NCI-H146 treated with DMSO at 0.1 percent for 48 hours (cell line): ENCODE measurements at regions not wholly inside any gene's neighbourhood (a gene's known extent, or its start where the extent isn't known, plus 50 kb on each side); places are given as distances from the start of the nearest gene placed in this dataset.

Experiments used
- DNase-seq: peaks from one replicate; lab custom pipeline; 2025; ENCODE audit not compliant: unreplicated experiment; lab: John Stamatoyannopoulos, UW

- DNase-seq, result no peak
These were observed 297.1 kb downstream of the DHX35 start for GRCh38 chr20:39259010-39259803.

GRCh38 chr20:39258253-39258652 is 296.1 kb downstream of the DHX35 start:
- no peak for DNase-seq

- DNase-seq, result no peak
These were observed 291.1 kb downstream of the DHX35 start for GRCh38 chr20:39253051-39253755.

GRCh38 chr20:39252035-39252434 is 289.9 kb downstream of the DHX35 start:
- no peak for DNase-seq

GRCh38 chr20:39249798-39250197 is 287.7 kb downstream of the DHX35 start:
- DNase-seq, result no peak

GRCh38 chr20:39248862-39249485 is 286.8 kb downstream of the DHX35 start:
- no peak for DNase-seq

- DNase-seq, result no peak
These were observed 286.2 kb downstream of the DHX35 start for GRCh38 chr20:39248171-39248861.

GRCh38 chr20:39246436-39246835 is 284.3 kb downstream of the DHX35 start:
- no peak for DNase-seq

- DNase-seq, result no peak
These were observed 283.7 kb downstream of the DHX35 start for GRCh38 chr20:39245685-39246311.

GRCh38 chr20:39243962-39244361 is 281.8 kb downstream of the DHX35 start:
- DNase-seq, result no peak

GRCh38 chr20:39242614-39243013 is 280.5 kb downstream of the DHX35 start:
- no peak for DNase-seq

- no peak for DNase-seq
These were observed 272.5 kb downstream of the DHX35 start for GRCh38 chr20:39234520-39235095.

- no peak for DNase-seq
These were observed 271.6 kb downstream of the DHX35 start for GRCh38 chr20:39233755-39234154.

- no peak for DNase-seq
These were observed 265.3 kb downstream of the DHX35 start for GRCh38 chr20:39227416-39227815.

GRCh38 chr20:39225978-39226377 is 263.8 kb downstream of the DHX35 start:
- DNase-seq, result no peak

GRCh38 chr20:39225536-39225935 is 263.4 kb downstream of the DHX35 start:
- no peak for DNase-seq

- DNase-seq, result no peak
These were observed 260.0 kb downstream of the DHX35 start for GRCh38 chr20:39222101-39222500.

GRCh38 chr20:39216195-39216594 is 254.1 kb downstream of the DHX35 start:
- no peak for DNase-seq

- DNase-seq, result no peak
These were observed 252.7 kb downstream of the DHX35 start for GRCh38 chr20:39214828-39215227.

GRCh38 chr20:39213476-39214145 is 251.5 kb downstream of the DHX35 start:
- no peak for DNase-seq
